H9 (cell line): ENCODE measurements at regions not wholly inside any gene's neighbourhood (a gene's known extent, or its start where the extent isn't known, plus 50 kb on each side); places are given as distances from the start of the nearest gene placed in this dataset.

Experiments used
- DNase-seq: peaks from one replicate; pipeline ENCODE4 v3.0.0-alpha.2; 2017
- H2AFZ ChIP-seq: one replicate; pipeline ENCODE4 v1.6.1; 2013; ENCODE audit warnings: mild to moderate bottlenecking, low read length, control low read depth, moderate library complexity
- H2AK5ac ChIP-seq: 2 replicates; pipeline ENCODE4 v1.6.1; 2013; ENCODE audit warnings: low read length, control low read depth, mixed read lengths; ENCODE audit not compliant: insufficient read length
- H2BK120ac ChIP-seq: one replicate; pipeline ENCODE4 v1.6.1; 2013; ENCODE audit warnings: low read depth, mild to moderate bottlenecking, low read length, control low read depth, inconsistent platforms; ENCODE audit not compliant: poor library complexity, severe bottlenecking
- H2BK12ac ChIP-seq: 2 replicates; pipeline ENCODE4 v1.6.1; 2013; ENCODE audit warnings: low read length, control low read depth, mixed read lengths, low read depth; ENCODE audit not compliant: insufficient read length
- H2BK15ac ChIP-seq: 2 replicates; pipeline ENCODE4 v1.6.1; 2013; ENCODE audit warnings: low read depth, low read length, control low read depth
- H2BK20ac ChIP-seq: one replicate; pipeline ENCODE4 v1.6.1; 2013; ENCODE audit warnings: low read depth, mild to moderate bottlenecking, low read length, control low read depth, inconsistent platforms; ENCODE audit not compliant: poor library complexity, severe bottlenecking
- H2BK5ac ChIP-seq: 2 replicates; pipeline ENCODE4 v1.6.1; 2013; ENCODE audit warnings: low read length, control low read depth, mixed read lengths; ENCODE audit not compliant: insufficient read length
- H3K14ac ChIP-seq: 2 replicates; pipeline ENCODE4 v1.6.1; 2013; ENCODE audit warnings: low read length, control low read depth; ENCODE audit not compliant: insufficient read depth
- H3K18ac ChIP-seq: 2 replicates; pipeline ENCODE4 v1.6.1; 2013; ENCODE audit warnings: low read depth, mild to moderate bottlenecking, mixed read lengths, low read length, control low read depth; ENCODE audit not compliant: insufficient read length
- H3K23ac ChIP-seq: 2 replicates; pipeline ENCODE4 v1.6.1; 2013; ENCODE audit warnings: low read length, control low read depth, mixed read lengths, low read depth; ENCODE audit not compliant: insufficient read length
- H3K23me2 ChIP-seq: 2 replicates; pipeline ENCODE4 v1.6.1; 2013; ENCODE audit warnings: low read depth, mild to moderate bottlenecking, mixed read lengths, low read length, control low read depth; ENCODE audit not compliant: insufficient read length, poor library complexity, severe bottlenecking
- H3K27ac ChIP-seq: 2 replicates; pipeline ENCODE4 v1.5.1; 2013; ENCODE audit warnings: low read length, control low read depth, mixed read lengths, low read depth; ENCODE audit not compliant: insufficient read length
- H3K27me3 ChIP-seq: 2 replicates; pipeline ENCODE4 v1.6.1; 2013; ENCODE audit warnings: low read length, control low read depth, inconsistent platforms; ENCODE audit not compliant: insufficient read depth
- H3K4ac ChIP-seq: 2 replicates; pipeline ENCODE4 v1.6.1; 2013; ENCODE audit warnings: low read depth, mild to moderate bottlenecking, control low read depth, inconsistent platforms, low read length, moderate library complexity
- H3K4me1 ChIP-seq: 2 replicates; pipeline ENCODE4 v1.6.1; 2013; ENCODE audit warnings: low read length, control low read depth, inconsistent platforms; ENCODE audit not compliant: insufficient read depth
- H3K4me2 ChIP-seq: 2 replicates; pipeline ENCODE4 v1.6.1; 2013; ENCODE audit warnings: low read length, control low read depth, mixed read lengths; ENCODE audit not compliant: insufficient read length, insufficient read depth
- H3K56ac ChIP-seq: 2 replicates; pipeline ENCODE4 v1.6.1; 2013; ENCODE audit warnings: low read depth, mild to moderate bottlenecking, mixed read lengths, low read length, control low read depth; ENCODE audit not compliant: insufficient read length
- H3K79me1 ChIP-seq: 2 replicates; pipeline ENCODE4 v1.6.1; 2013; ENCODE audit warnings: low read depth, mild to moderate bottlenecking, moderate library complexity, low read length, control low read depth, inconsistent platforms; ENCODE audit not compliant: insufficient read depth, poor library complexity, severe bottlenecking
- H3K79me2 ChIP-seq: 2 replicates; pipeline ENCODE4 v1.6.1; 2013; ENCODE audit warnings: low read length, control low read depth, inconsistent platforms; ENCODE audit not compliant: insufficient read depth
- H3K9ac ChIP-seq: 2 replicates; pipeline ENCODE4 v1.6.1; 2013; ENCODE audit warnings: low read length, control low read depth, mixed read lengths; ENCODE audit not compliant: insufficient read length; ENCODE audit errors: extremely low read depth
- H3K9me3 ChIP-seq: one replicate; pipeline ENCODE4 v1.6.1; 2013; ENCODE audit warnings: low read depth, low read length, inconsistent platforms; ENCODE audit not compliant: control insufficient read depth
- H3T11ph ChIP-seq: one replicate; pipeline ENCODE4 v1.6.1; 2013; ENCODE audit warnings: mild to moderate bottlenecking, low read length, control low read depth, inconsistent platforms
- H4K20me1 ChIP-seq: one replicate; pipeline ENCODE4 v1.6.1; 2013; ENCODE audit not compliant: control insufficient read depth, insufficient read length, insufficient read depth
- H4K5ac ChIP-seq: 2 replicates; pipeline ENCODE4 v1.6.1; 2013; ENCODE audit warnings: low read depth, mild to moderate bottlenecking, mixed read lengths, low read length, control low read depth; ENCODE audit not compliant: insufficient read length
- H4K8ac ChIP-seq: replicated peaks from 2 replicates; pipeline ENCODE4 v1.6.1; 2013; ENCODE audit warnings: low read length, control low read depth, mixed read lengths, low read depth; ENCODE audit not compliant: insufficient read length
- H4K91ac ChIP-seq: 2 replicates; pipeline ENCODE4 v1.6.1; 2013; ENCODE audit warnings: low read depth, mild to moderate bottlenecking, moderate library complexity, mixed read lengths, low read length, control low read depth; ENCODE audit not compliant: insufficient read length
- H3K27ac Mint-ChIP-seq, 3 experiments: 2 replicates in 2 of 3; 3 replicates in 1 of 3; pipeline ENCODE4 v1.8.0; 2020 to 2021; ENCODE audit warnings: mixed read lengths in 3 of 3, mild to moderate bottlenecking in 1 of 3, moderate library complexity in 1 of 3
- H3K27me3 Mint-ChIP-seq: 2 replicates; pipeline ENCODE4 v1.8.0; 2021; ENCODE audit warnings: low read depth, mild to moderate bottlenecking, moderate library complexity, mixed read lengths
- H3K36me3 Mint-ChIP-seq, 3 experiments: 2 replicates in 2 of 3; 3 replicates in 1 of 3; pipeline ENCODE4 v1.8.0; 2020 to 2021; ENCODE audit warnings: low read depth in 3 of 3, mixed read lengths in 3 of 3; ENCODE audit not compliant: insufficient read depth in 1 of 3
- H3K4me1 Mint-ChIP-seq, 2 experiments: 2 replicates each; pipeline ENCODE4 v1.8.0; 2020; ENCODE audit warnings: mixed read lengths in 2 of 2
- H3K4me3 Mint-ChIP-seq, 2 experiments: 2 replicates in 1 of 2; 3 replicates in 1 of 2; pipeline ENCODE4 v1.8.0; 2020 to 2021; ENCODE audit warnings: mild to moderate bottlenecking in 2 of 2, mixed read lengths in 2 of 2, moderate library complexity in 1 of 2
- H3K9me3 Mint-ChIP-seq, 2 experiments: 2 replicates in 1 of 2; 3 replicates in 1 of 2; pipeline ENCODE4 v1.8.0; 2020; ENCODE audit warnings: mild to moderate bottlenecking in 2 of 2, mixed read lengths in 2 of 2, moderate library complexity in 1 of 2
- WGBS: extraction: QIAGEN DNeasy Blood & Tissue Kit; methylation state at CpG from one replicate; pipeline ENCODE4 v1.1.7; 2013; ENCODE audit warnings: missing lambda C conversion rate, low lambda C conversion rate, mixed read lengths; ENCODE audit not compliant: insufficient read length; ENCODE audit errors: extremely low coverage; 5-methylcytosine and 5-hydroxymethylcytosine counted together
- TF ChIP-seq, protein P1 (sequence below): fragments of 200-600 bp; sonication (generic); conservative IDR thresholded peaks from 3 replicates; pipeline ENCODE4 v1.8.0; 2021; ENCODE audit warnings: antibody characterized with exemption, mild to moderate bottlenecking

DNA sequence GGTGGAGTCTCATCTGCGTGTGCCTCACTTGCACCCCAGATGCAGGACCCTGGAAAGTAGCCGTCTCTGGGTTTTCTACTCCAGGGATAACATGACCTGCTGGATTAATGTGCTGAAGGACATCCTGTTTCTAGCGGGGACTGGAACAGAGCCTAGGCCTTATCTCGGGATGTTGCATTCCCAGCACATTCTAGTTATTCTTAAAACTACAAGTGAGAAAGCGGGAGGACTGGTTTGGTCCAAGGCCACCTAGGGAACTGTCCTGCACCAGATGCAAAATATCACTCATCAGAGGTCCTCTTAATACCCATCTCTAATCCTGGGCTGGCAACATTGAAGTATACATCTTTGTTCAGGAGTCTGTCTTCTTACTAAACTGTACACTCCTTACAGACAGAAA is 179.9 kb downstream of the ZC3H11B start:
- Histone ChIP-seq H4K8ac (no peak overlapping the region), H3K18ac (no peak overlapping the region), H3K79me2 (no peaks in the 10 kb centered on the region), H3K23me2 (no peaks in the 10 kb centered on the region), H3K4ac (no peak overlapping the region), H3K9ac (no peak overlapping the region), H2BK15ac (no peak overlapping the region), H2BK20ac (no peak overlapping the region), H3K23ac (no peak overlapping the region), H3K14ac (no peak overlapping the region), H2BK5ac (no peak overlapping the region), H3K27me3 (no peaks in the 10 kb centered on the region), H4K5ac (no peak overlapping the region), H4K20me1 (no peaks in the 10 kb centered on the region), H4K91ac (no peak overlapping the region), H2BK120ac (no peak overlapping the region), H3K27ac (no peak overlapping the region), H3K79me1 (no peaks in the 10 kb centered on the region), H3K4me2 (no peak overlapping the region), H2AFZ (no peak overlapping the region), H2AK5ac (no peak overlapping the region), H3T11ph (no peak overlapping the region), H2BK12ac (no peak overlapping the region), H3K56ac (no peak overlapping the region), H3K9me3 (no peaks in the 10 kb centered on the region), H3K4me1 (peaks cover 4% of the 10 kb centered on the region; the same call in 1 of the 2 replicates)
- no peak for DNase-seq
- Mint-ChIP-seq H3K36me3 (no peaks in the 10 kb centered on the region), H3K27me3 (no peaks in the 10 kb centered on the region), H3K9me3 (no peaks in the 10 kb centered on the region), H3K27ac (peak overlapping the region in 1 of 3 experiments; percentile 82; a peak in 3 of 7 replicates), H3K4me3 (no peak overlapping the region), H3K4me1 (peaks cover 26 to 27% of the 10 kb centered on the region in 2 experiments)
- TF ChIP-seq, protein P1, sequence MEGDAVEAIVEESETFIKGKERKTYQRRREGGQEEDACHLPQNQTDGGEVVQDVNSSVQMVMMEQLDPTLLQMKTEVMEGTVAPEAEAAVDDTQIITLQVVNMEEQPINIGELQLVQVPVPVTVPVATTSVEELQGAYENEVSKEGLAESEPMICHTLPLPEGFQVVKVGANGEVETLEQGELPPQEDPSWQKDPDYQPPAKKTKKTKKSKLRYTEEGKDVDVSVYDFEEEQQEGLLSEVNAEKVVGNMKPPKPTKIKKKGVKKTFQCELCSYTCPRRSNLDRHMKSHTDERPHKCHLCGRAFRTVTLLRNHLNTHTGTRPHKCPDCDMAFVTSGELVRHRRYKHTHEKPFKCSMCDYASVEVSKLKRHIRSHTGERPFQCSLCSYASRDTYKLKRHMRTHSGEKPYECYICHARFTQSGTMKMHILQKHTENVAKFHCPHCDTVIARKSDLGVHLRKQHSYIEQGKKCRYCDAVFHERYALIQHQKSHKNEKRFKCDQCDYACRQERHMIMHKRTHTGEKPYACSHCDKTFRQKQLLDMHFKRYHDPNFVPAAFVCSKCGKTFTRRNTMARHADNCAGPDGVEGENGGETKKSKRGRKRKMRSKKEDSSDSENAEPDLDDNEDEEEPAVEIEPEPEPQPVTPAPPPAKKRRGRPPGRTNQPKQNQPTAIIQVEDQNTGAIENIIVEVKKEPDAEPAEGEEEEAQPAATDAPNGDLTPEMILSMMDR = no peak
- no CpG with 5 or more reads among the region's 5 CpGs for WGBS
